Activated B cell treated with CpG ODN at 0.5 μM for 24 hours (primary cell): ENCODE measurements at regions not wholly inside any gene's neighbourhood (a gene's known extent, or its start where the extent isn't known, plus 50 kb on each side); places are given as distances from the start of the nearest gene placed in this dataset.

Experiments used
- ATAC-seq: fragments of 200-7000 bp; cut with Tn5 transposase; one replicate; pipeline ENCODE4 v1.10.0; 2021; ENCODE audit warnings: low read depth, mild to moderate bottlenecking, moderate library complexity
- CTCF ChIA-PET: fragments of 350-600 bp; sonication (Branson Sonifier 250); formaldehyde crosslinking; loops from one replicate; lab custom pipeline; 2021; ENCODE audit warnings: antibody characterized with exemption; lab: Charles Lee
- POLR2A ChIA-PET: fragments of 350-600 bp; sonication (Branson Sonifier 250); formaldehyde crosslinking; loops from one replicate; lab custom pipeline; 2021; ENCODE audit warnings: antibody characterized with exemption; lab: Charles Lee
- DNase-seq: peaks from one replicate; pipeline ENCODE4 v3.0.0; 2022
- H3K27ac Mint-ChIP-seq: one replicate; pipeline ENCODE4 v1.8.0; 2020; ENCODE audit warnings: mixed read lengths
- H3K27me3 Mint-ChIP-seq: one replicate; pipeline ENCODE4 v1.8.0; 2021; ENCODE audit warnings: mixed read lengths
- H3K36me3 Mint-ChIP-seq: one replicate; pipeline ENCODE4 v1.8.0; 2021; ENCODE audit warnings: low read depth, mixed read lengths
- H3K4me1 Mint-ChIP-seq: one replicate; pipeline ENCODE4 v1.8.0; 2021; ENCODE audit warnings: mixed read lengths
- H3K4me3 Mint-ChIP-seq: one replicate; pipeline ENCODE4 v1.8.0; 2020; ENCODE audit warnings: mild to moderate bottlenecking, mixed read lengths
- H3K9me3 Mint-ChIP-seq: one replicate; pipeline ENCODE4 v1.8.0; 2020; ENCODE audit warnings: mixed read lengths
- intact Hi-C: fragments of 100-400 bp; cut with micrococcal nuclease; formaldehyde crosslinking; loops from one replicate; pipeline ENCODE4 v1.15.1; 2024
- TF ChIP-seq, protein P1 (sequence below): fragments of 200-600 bp; IDR thresholded peaks from one replicate; pipeline ENCODE4 v1.8.0; 2022; ENCODE audit warnings: antibody characterized with exemption, mild to moderate bottlenecking

DNA sequence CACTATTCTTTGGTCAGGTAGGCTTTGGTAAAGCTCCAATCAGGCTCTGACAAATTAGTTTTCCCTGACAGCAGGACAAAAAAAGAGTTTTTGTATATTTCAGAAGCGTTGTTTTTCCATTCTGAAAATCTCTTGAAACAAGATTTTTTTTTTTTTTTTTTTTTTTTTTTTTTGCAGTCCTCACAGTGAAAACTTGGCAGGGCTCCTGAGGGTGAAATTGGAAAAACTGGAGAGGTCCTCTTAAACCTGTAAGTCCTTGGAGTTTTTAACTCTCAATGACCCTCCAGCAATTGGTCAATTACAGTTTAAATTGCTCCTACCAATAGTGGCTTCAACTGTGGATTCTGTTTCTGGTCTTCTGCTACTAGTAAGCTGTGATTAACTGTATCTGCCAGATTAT is 244.5 kb upstream of the PKDCC start:
- ATAC-seq = no peak
- H3K27me3 Mint-ChIP-seq = peaks cover 23% of the 10 kb centered on the region
- H3K4me1 Mint-ChIP-seq = no peaks in the 10 kb centered on the region

DNA sequence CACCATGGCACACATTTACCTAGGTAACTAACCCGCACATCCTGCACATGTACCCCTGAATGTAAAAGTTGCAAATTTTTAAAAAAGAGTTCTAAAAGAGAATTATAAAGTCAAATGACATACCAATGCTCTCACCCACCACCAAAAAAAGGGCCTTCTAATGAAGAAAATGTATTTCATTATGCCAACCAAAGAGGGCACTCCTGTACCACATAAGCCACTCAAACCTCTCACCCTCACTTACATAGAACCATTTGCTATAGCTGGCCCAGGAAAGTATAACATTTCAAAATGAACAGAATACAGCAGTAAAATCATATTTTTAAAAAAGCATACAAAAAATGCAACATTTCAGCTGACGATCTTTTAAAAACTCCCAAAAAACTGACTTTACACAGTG is 241.5 kb upstream of the PKDCC start:
- Mint-ChIP-seq H3K9me3 (peaks cover 5% of the 10 kb centered on the region), H3K36me3 (no peaks in the 10 kb centered on the region)
- intact Hi-C loops = no loop called here

More for the DNA sequence above, 244.5 kb upstream of the PKDCC start:
- DNase-seq = no peak
- CTCF ChIA-PET = no interaction called here
- Mint-ChIP-seq H3K27ac (no peak overlapping the region), H3K4me3 (no peak overlapping the region), H3K36me3 (no peaks in the 10 kb centered on the region), H3K9me3 (peaks cover 10% of the 10 kb centered on the region)
- TF ChIP-seq, protein P1, sequence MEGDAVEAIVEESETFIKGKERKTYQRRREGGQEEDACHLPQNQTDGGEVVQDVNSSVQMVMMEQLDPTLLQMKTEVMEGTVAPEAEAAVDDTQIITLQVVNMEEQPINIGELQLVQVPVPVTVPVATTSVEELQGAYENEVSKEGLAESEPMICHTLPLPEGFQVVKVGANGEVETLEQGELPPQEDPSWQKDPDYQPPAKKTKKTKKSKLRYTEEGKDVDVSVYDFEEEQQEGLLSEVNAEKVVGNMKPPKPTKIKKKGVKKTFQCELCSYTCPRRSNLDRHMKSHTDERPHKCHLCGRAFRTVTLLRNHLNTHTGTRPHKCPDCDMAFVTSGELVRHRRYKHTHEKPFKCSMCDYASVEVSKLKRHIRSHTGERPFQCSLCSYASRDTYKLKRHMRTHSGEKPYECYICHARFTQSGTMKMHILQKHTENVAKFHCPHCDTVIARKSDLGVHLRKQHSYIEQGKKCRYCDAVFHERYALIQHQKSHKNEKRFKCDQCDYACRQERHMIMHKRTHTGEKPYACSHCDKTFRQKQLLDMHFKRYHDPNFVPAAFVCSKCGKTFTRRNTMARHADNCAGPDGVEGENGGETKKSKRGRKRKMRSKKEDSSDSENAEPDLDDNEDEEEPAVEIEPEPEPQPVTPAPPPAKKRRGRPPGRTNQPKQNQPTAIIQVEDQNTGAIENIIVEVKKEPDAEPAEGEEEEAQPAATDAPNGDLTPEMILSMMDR = no peak
- intact Hi-C loops = no loop called here
- POLR2A ChIA-PET = no interaction called here

DNA sequence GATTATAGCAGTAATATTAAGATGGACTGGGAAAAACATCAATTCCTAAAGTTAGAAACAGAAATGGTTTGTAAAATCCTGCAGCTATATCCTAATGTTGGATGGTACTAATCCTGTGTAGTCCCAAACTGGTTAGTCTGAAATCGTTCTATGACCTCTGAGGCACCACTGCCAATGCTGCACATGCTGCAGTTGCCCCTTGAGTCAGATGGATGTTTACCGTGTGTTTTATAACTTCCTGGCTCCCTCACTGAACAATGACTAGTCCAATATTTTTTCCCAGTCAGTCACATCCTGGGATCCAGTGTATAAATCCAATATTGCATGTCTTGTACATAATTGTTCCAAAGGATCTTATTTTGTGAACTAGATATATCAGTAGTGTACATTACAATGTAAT is 226.7 kb upstream of the PKDCC start:
- ATAC-seq = no peak
- ChIA-PET CTCF (no interaction called here), POLR2A (no interaction called here)
- no peak overlapping the region for H3K27ac Mint-ChIP-seq
- no peaks in the 10 kb centered on the region for H3K4me1 Mint-ChIP-seq
- H3K27me3 Mint-ChIP-seq = peaks cover 8% of the 10 kb centered on the region
- intact Hi-C loops = no loop called here
- H3K9me3 Mint-ChIP-seq = peaks cover 14% of the 10 kb centered on the region
- DNase-seq = no peak
- TF ChIP-seq, protein P1 = no peak
- H3K4me3 Mint-ChIP-seq = no peak overlapping the region
- H3K36me3 Mint-ChIP-seq = no peaks in the 10 kb centered on the region

More for the DNA sequence above, 241.5 kb upstream of the PKDCC start:
- Mint-ChIP-seq H3K4me3 (no peak overlapping the region), H3K27me3 (peaks cover 38% of the 10 kb centered on the region), H3K27ac (no peak overlapping the region), H3K4me1 (no peaks in the 10 kb centered on the region)
- ChIA-PET CTCF (no interaction called here), POLR2A (no interaction called here)
- TF ChIP-seq, protein P1 = no peak
- DNase-seq (no peak), ATAC-seq (no peak)

DNA sequence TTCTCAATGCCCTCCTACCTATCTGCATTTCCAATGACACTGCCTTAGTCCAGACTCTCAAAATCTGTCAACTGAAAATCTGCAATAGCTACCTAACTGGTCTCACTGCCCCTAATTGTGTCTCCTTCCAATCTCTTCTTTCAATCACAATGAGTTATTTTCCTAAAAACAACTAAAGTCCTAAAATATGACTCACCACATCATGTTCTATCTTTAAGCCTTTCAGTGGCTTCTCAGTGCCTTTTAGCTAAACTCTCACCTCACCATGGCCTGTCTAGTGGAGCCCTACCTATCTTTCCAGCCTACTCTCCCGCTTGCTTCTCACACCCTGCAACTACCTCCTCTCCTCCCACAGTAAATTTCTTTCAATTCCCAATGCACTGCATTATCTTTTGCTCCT is 220.9 kb upstream of the PKDCC start:
- intact Hi-C loops = no loop called here
- Mint-ChIP-seq H3K4me1 (no peaks in the 10 kb centered on the region), H3K27me3 (peaks cover 14% of the 10 kb centered on the region), H3K27ac (no peak overlapping the region), H3K36me3 (no peaks in the 10 kb centered on the region), H3K9me3 (no peaks in the 10 kb centered on the region), H3K4me3 (no peak overlapping the region)
- TF ChIP-seq, protein P1 = no peak
- no peak for DNase-seq
- no peak for ATAC-seq
- ChIA-PET POLR2A (no interaction called here), CTCF (no interaction called here)

DNA sequence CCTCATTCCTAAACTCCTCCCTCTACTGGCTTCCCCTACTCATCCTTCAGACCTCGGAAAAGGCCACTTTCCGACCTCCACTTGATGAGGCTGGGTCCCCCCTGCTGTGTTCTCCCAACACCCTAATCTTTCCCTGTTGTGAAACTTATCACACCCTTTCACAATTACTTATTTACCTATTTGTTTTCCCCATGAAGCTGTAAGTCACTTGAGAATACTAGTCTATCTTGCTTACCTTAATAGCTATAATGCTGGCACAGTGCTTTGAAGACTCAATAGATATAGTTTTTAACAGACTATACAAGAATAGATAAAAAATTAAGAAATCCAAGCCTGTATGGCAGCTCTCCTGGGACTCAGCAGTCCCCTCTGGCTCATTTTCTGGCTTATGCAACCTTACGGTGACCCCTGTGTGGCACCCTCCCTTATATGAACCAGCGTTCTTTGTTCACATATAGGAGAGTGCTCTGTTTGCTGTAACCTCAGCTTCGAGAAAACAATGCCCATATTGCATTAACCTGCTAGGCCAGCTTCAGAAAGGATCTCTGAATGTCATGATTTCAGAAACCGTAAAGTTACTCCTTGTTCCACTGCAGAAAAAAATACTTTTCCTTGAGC is 220.4 kb upstream of the PKDCC start:
- Mint-ChIP-seq H3K4me1 (no peaks in the 10 kb centered on the region), H3K9me3 (no peaks in the 10 kb centered on the region), H3K4me3 (no peak overlapping the region), H3K36me3 (no peaks in the 10 kb centered on the region), H3K27ac (no peak overlapping the region), H3K27me3 (peaks cover 15% of the 10 kb centered on the region)
- POLR2A ChIA-PET = no interaction called here
- TF ChIP-seq, protein P1 = no peak
- DNase-seq = no peak
- intact Hi-C loops = no loop called here
- no peak for ATAC-seq
- CTCF ChIA-PET = no interaction called here
